ENCODE measurements at regions not wholly inside any gene's neighbourhood (a gene's known extent, or its start where the extent isn't known, plus 50 kb on each side); places are given as distances from the start of the nearest gene placed in this dataset.

- no peaks in the 10 kb centered on the region for H3K9me2 ChIP-seq (replicated peaks; ENCODE audit: insufficient read depth, low read length)
- H3K4me3 ChIP-seq (ENCODE audit: insufficient read depth, low read length, poor library complexity, severe bottlenecking) = no peak overlapping the region
- no peak overlapping the region for H3K27ac ChIP-seq (ENCODE audit: low read depth, low read length)
- 0 out of 2 replicates have a peak, but pooled peaks cover 3% of the 10 kb centered on the region for H3K27me3 ChIP-seq (ENCODE audit: low read length)
- no peaks in the 10 kb centered on the region for H3K36me3 ChIP-seq (ENCODE audit: low read length)
- H3K9me3 ChIP-seq (ENCODE audit: insufficient read depth, low read length) = no peaks in the 10 kb centered on the region
- H2AFZ ChIP-seq (ENCODE audit: low read depth, low read length, severe bottlenecking) = no peak overlapping the region
- H3K79me2 ChIP-seq (ENCODE audit: insufficient read depth, low read length) = no peaks in the 10 kb centered on the region
- no peaks in the 10 kb centered on the region for H3F3A ChIP-seq (ENCODE audit: insufficient read depth)
- no peak overlapping the region for H3K9ac ChIP-seq (ENCODE audit: low read length)
- no peak for TF ChIP-seq EZH2phosphoT487 (conservative IDR thresholded peaks at IDR 0.05; ENCODE audit: low read length)
- no peak for TF ChIP-seq CTCF (IDR thresholded peaks at IDR 0.05; ENCODE audit: insufficient read depth, low read length, poor library complexity, severe bottlenecking)
- H4K20me1 ChIP-seq (ENCODE audit: low read depth, low read length) = no peaks in the 10 kb centered on the region
- H3K4me2 ChIP-seq (ENCODE audit: low read depth, low read length, poor library complexity, severe bottlenecking) = no peak overlapping the region
Observed at GRCh38 chr6:56821005-56821432, 133.9 kb upstream of the BEND6 start.

GRCh38 chr6:56820060-56820459 lies 134.8 kb upstream of the BEND6 start:
- Histone ChIP-seq H4K20me1 (ENCODE audit: low read depth, low read length) (no peaks in the 10 kb centered on the region), H3K9ac (ENCODE audit: low read length) (no peak overlapping the region), H3K27ac (ENCODE audit: low read depth, low read length) (no peak overlapping the region), H2AFZ (ENCODE audit: low read depth, low read length, severe bottlenecking) (no peak overlapping the region), H3K27me3 (ENCODE audit: low read length) (0 out of 2 replicates have a peak, but pooled peaks cover 3% of the 10 kb centered on the region), H3K9me2 (replicated peaks; ENCODE audit: insufficient read depth, low read length) (no peaks in the 10 kb centered on the region), H3K4me3 (ENCODE audit: insufficient read depth, low read length, poor library complexity, severe bottlenecking) (no peak overlapping the region), H3K9me3 (ENCODE audit: insufficient read depth, low read length) (no peaks in the 10 kb centered on the region), H3K4me2 (ENCODE audit: low read depth, low read length, poor library complexity, severe bottlenecking) (no peak overlapping the region), H3F3A (ENCODE audit: insufficient read depth) (no peaks in the 10 kb centered on the region), H3K36me3 (ENCODE audit: low read length) (no peaks in the 10 kb centered on the region), H3K79me2 (ENCODE audit: insufficient read depth, low read length) (no peaks in the 10 kb centered on the region)
- TF ChIP-seq CTCF (IDR thresholded peaks at IDR 0.05; ENCODE audit: insufficient read depth, low read length, poor library complexity, severe bottlenecking) (no peak), EZH2phosphoT487 (conservative IDR thresholded peaks at IDR 0.05; ENCODE audit: low read length) (no peak)

- Histone ChIP-seq H3K36me3 (ENCODE audit: low read length) (no peaks in the 10 kb centered on the region), H3K79me2 (ENCODE audit: insufficient read depth, low read length) (no peaks in the 10 kb centered on the region), H3K9me2 (replicated peaks; ENCODE audit: insufficient read depth, low read length) (no peaks in the 10 kb centered on the region), H4K20me1 (ENCODE audit: low read depth, low read length) (no peaks in the 10 kb centered on the region), H3K4me3 (ENCODE audit: insufficient read depth, low read length, poor library complexity, severe bottlenecking) (no peak overlapping the region), H2AFZ (ENCODE audit: low read depth, low read length, severe bottlenecking) (no peak overlapping the region), H3K4me2 (ENCODE audit: low read depth, low read length, poor library complexity, severe bottlenecking) (no peak overlapping the region), H3K27me3 (ENCODE audit: low read length) (0 out of 2 replicates have a peak, but pooled peaks cover 3% of the 10 kb centered on the region), H3K9ac (ENCODE audit: low read length) (no peak overlapping the region), H3K27ac (ENCODE audit: low read depth, low read length) (no peak overlapping the region), H3K9me3 (ENCODE audit: insufficient read depth, low read length) (no peaks in the 10 kb centered on the region), H3F3A (ENCODE audit: insufficient read depth) (no peaks in the 10 kb centered on the region)
- TF ChIP-seq EZH2phosphoT487 (conservative IDR thresholded peaks at IDR 0.05; ENCODE audit: low read length) (no peak), CTCF (IDR thresholded peaks at IDR 0.05; ENCODE audit: insufficient read depth, low read length, poor library complexity, severe bottlenecking) (no peak)
Observed at GRCh38 chr6:56819604-56820003, 135.3 kb upstream of the BEND6 start.
